ENCODE measurements at regions not wholly inside any gene's neighbourhood (a gene's known extent, or its start where the extent isn't known, plus 50 kb on each side); places are given as distances from the start of the nearest gene placed in this dataset.

- Histone ChIP-seq H3K27me3 (ENCODE audit: control insufficient read depth, insufficient read depth, low read length) (no peaks in the 10 kb centered on the region), H3K4me3 (ENCODE audit: low read depth, low read length) (no peak overlapping the region), H3K36me3 (ENCODE audit: control insufficient read depth, insufficient read depth, low read length) (no peaks in the 10 kb centered on the region)
- DNase-seq (ENCODE audit: low read depth): no peak
- TF ChIP-seq CTCF (IDR thresholded peaks at IDR 0.05; ENCODE audit: insufficient read depth, low read length, poor library complexity, severe bottlenecking): no peak
Measured at GRCh38 chr2:18445433-18446320, 114.8 kb downstream of the RDH14 start.

- Histone ChIP-seq H3K36me3 (ENCODE audit: control insufficient read depth, insufficient read depth, low read length) (no peaks in the 10 kb centered on the region), H3K4me3 (ENCODE audit: low read depth, low read length) (no peak overlapping the region), H3K27me3 (ENCODE audit: control insufficient read depth, insufficient read depth, low read length) (no peaks in the 10 kb centered on the region)
- DNase-seq (ENCODE audit: low read depth): no peak
- TF ChIP-seq CTCF (IDR thresholded peaks at IDR 0.05; ENCODE audit: insufficient read depth, low read length, poor library complexity, severe bottlenecking): no peak
Measured at GRCh38 chr2:18444806-18445205, 115.6 kb downstream of the RDH14 start.

- DNase-seq (ENCODE audit: low read depth): no peak
- Histone ChIP-seq H3K4me3 (ENCODE audit: low read depth, low read length) (no peak overlapping the region), H3K36me3 (ENCODE audit: control insufficient read depth, insufficient read depth, low read length) (no peaks in the 10 kb centered on the region), H3K27me3 (ENCODE audit: control insufficient read depth, insufficient read depth, low read length) (no peaks in the 10 kb centered on the region)
- no peak for TF ChIP-seq CTCF (IDR thresholded peaks at IDR 0.05; ENCODE audit: insufficient read depth, low read length, poor library complexity, severe bottlenecking)
Measured at GRCh38 chr2:18441583-18441982, 118.9 kb downstream of the RDH14 start.

- Histone ChIP-seq H3K4me3 (ENCODE audit: low read depth, low read length) (no peak overlapping the region), H3K27me3 (ENCODE audit: control insufficient read depth, insufficient read depth, low read length) (no peaks in the 10 kb centered on the region), H3K36me3 (ENCODE audit: control insufficient read depth, insufficient read depth, low read length) (no peaks in the 10 kb centered on the region)
- DNase-seq (ENCODE audit: low read depth): no peak
- no peak for TF ChIP-seq CTCF (IDR thresholded peaks at IDR 0.05; ENCODE audit: insufficient read depth, low read length, poor library complexity, severe bottlenecking)
Measured at GRCh38 chr2:18440777-18441176, 119.7 kb downstream of the RDH14 start.

GRCh38 chr2:18440141-18440661 lies 120.3 kb downstream of the RDH14 start:
- H3K4me3 ChIP-seq (ENCODE audit: low read depth, low read length): no peak overlapping the region
- no peak for TF ChIP-seq CTCF (IDR thresholded peaks at IDR 0.05; ENCODE audit: insufficient read depth, low read length, poor library complexity, severe bottlenecking)
- no peaks in the 10 kb centered on the region for H3K36me3 ChIP-seq (ENCODE audit: control insufficient read depth, insufficient read depth, low read length)
- DNase-seq (ENCODE audit: low read depth): no peak
- no peaks in the 10 kb centered on the region for H3K27me3 ChIP-seq (ENCODE audit: control insufficient read depth, insufficient read depth, low read length)
